SK-MEL-5 (cell line): ENCODE measurements at regions not wholly inside any gene's neighbourhood (a gene's known extent, or its start where the extent isn't known, plus 50 kb on each side); places are given as distances from the start of the nearest gene placed in this dataset.
A peak's percentile ranks its signal among the peaks of the same experiment; 100 is the strongest.

ENCODE experiments used
- DNase-seq: peaks from one replicate; pipeline ENCODE4 v3.0.0-alpha.2; 2016; ENCODE audit warnings: low read depth, low spot score
- in situ Hi-C: cut with HindIII; loops from 2 replicates; pipeline ENCODE4 v1.10.0; 2016; ENCODE audit warnings: low sequenced_read_pairs, high pct_unique_total_duplicates, low pct_unique_long_range_greater_than_20kb

GRCh38 chr17:52255347-52255746, 96.8 kb upstream of the CA10 start:
- in situ Hi-C loops, result no loop called here
- DNase-seq, result no peak

DNA sequence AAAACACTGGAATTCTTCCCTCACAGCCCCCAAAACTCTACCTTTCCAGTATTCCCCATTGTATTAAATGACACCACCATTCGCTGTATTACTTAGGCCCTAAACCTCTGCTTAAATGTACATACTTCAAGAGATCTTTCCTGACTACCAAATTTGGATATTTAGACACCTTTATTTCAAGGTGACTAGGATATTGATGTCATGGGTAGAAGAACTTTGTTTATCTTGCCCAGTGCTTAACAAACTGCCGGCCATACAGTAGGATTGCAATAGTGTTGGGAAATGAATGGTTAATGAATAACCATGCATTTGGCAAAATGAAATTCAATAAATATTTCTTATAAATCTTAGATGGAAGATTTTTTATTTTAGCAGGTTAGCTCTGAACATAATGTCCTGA, 86.2 kb upstream of the CA10 start:
- no peak for DNase-seq
- in situ Hi-C loops, result no loop called here

- DNase-seq, result no peak
- in situ Hi-C loops, result no loop called here
Observed at GRCh38 chr17:52242268-52242667, 83.8 kb upstream of the CA10 start.

DNA sequence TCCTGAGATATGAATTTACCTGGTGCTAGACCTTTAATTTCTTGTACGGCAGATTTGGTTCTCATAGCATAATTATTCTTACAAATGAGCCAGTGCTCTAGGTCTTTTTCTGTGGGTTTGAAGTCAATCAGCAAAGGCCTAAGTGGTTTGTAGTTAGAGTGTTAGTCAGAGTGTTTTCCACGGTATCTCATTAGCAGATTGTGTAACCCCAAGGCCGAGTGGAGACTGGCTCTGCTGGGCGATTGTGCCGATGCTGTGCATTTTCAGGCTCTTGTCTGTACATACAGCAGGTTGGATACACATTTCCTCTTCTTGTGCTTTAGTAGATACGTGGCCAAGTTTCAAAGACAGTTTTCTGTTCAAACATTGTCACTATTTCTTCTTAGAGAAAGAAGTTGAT, 78.6 kb upstream of the CA10 start:
- DNase-seq, result no peak
- in situ Hi-C loops, result no loop called here

DNA sequence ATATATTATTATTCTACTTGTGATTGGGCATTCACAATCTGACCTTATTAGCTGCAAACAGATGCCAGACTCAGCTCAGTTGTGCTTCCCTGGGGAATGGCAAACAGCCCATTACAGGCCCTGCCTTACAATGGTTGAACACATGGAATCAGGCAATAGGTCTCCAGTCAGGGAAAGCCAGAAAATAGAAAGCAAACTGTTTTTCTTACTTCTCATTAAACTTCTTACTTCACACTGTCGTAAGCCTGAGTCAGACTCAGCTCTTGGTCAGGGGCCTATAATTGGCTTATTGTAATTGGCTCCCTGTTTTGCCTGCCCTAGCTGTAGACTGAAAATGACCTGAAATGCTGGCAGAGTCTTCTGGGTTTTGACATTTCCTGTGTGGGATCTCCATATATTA, 77.0 kb upstream of the CA10 start:
- DNase-seq, result peak; percentile 18
- in situ Hi-C loops, result no loop called here

GRCh38 chr17:52233632-52234031, 75.1 kb upstream of the CA10 start:
- no peak for DNase-seq
- in situ Hi-C loops, result no loop called here

DNA sequence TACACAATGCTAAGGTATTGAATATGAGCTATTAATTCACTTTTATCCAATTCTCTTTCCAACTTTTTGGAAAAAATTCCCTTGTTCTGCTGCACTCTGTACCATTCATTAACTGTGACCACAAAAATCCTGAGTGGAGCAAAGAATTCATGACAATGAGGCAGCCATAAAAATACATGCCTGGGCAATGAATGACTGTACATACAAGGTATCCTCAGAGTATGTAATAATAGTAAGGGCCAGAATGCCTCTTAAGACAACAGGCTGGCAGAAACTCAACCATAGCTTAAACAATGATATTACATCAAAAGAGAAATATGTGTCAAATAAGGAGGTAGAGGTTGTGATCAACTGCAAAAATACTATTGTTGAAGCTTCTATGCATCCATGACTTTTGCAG, 74.7 kb upstream of the CA10 start:
- no peak for DNase-seq
- in situ Hi-C loops, result no loop called here

DNA sequence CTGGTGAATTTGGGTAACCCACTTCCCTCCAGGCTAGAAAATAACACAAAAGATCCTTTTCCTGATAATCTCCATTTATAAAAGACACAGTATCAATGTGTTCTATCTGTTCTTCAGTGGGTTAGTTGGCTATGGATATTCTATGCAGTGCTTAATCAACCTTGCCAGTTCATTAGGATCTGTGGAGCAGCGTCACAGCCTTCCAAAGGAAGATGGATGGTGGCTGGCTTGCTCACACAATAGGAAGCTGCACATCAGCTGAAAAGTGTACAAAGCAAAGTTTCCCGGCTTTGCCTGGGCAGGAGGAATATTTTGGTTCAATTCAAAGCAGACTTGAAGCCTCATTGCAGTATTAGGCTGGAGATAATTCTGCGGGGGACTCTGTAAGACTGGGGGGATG, 70.3 kb upstream of the CA10 start:
- in situ Hi-C loops, result no loop called here
- DNase-seq, result no peak

DNA sequence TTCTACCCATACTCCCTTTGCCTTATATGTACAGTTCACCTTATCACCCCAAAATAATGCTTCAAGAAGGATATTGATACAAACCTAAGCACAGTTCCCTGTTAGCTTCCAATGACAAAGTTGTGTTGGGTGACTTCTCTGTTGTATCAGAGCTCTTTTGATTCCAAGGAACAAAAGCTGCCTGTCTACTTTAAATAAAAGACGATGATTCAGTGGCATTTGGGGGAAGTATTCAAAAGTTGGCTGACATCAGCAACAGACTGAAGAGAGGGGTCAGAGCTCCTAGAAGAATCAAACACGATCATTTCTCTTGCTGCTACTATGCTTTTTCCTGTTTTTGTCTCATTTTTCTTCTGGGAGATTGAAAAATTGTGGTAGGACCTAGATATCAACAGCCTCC, 69.4 kb upstream of the CA10 start:
- in situ Hi-C loops, result no loop called here
- no peak for DNase-seq

DNA sequence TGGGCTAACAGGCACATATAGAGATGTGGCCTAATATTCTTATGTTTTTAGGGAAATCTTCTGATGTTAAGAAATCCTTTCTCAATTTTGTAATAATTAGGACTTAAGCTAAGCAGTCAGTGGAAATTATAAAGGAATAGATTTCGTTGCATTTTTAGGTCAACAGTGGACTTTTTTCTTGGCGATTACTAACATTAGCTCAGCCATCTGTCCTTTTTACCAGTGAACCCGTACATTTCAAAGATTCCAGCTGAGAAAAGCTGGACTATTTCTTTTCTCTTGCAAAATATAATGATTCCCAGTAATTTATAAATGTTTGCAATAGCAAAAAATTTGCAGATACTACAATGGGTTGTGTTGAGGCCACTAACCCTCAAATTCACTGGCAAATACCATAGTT, 54.9 kb upstream of the CA10 start:
- in situ Hi-C loops, result no loop called here
- DNase-seq, result no peak

GRCh38 chr17:52212851-52213250, 54.3 kb upstream of the CA10 start:
- in situ Hi-C loops, result no loop called here
- no peak for DNase-seq

GRCh38 chr17:52209507-52209906, 51.0 kb upstream of the CA10 start:
- no peak for DNase-seq
- in situ Hi-C loops, result no loop called here
